ELF-1 (cell line): ENCODE measurements at regions not wholly inside any gene's neighbourhood (a gene's known extent, or its start where the extent isn't known, plus 50 kb on each side); places are given as distances from the start of the nearest gene placed in this dataset.
A peak's percentile ranks its signal among the peaks of the same experiment; 100 is the strongest.
"Not testable (repeated sequence)": the region's sequence is repeated elsewhere in the genome, so short reads cannot be mapped to it uniquely, and the experiment has no call there.

ENCODE experiments used
- DNase-seq: peaks from one replicate; pipeline ENCODE4 v3.0.0-alpha.2; 2016; ENCODE audit warnings: low read depth, low spot score

- DNase-seq: no peak
Measured at GRCh38 chr11:98003606-98004371, 1017.0 kb upstream of the CNTN5 start.

- DNase-seq: no peak
Measured at GRCh38 chr11:98007072-98007471, 1013.7 kb upstream of the CNTN5 start.

GRCh38 chr11:98027652-98028051 lies 993.1 kb upstream of the CNTN5 start:
- no peak for DNase-seq

GRCh38 chr11:98029832-98030231 lies 990.9 kb upstream of the CNTN5 start:
- DNase-seq: no peak

- no peak for DNase-seq
Measured at GRCh38 chr11:98036810-98037209, 983.9 kb upstream of the CNTN5 start.

GRCh38 chr11:98040061-98040808 lies 980.5 kb upstream of the CNTN5 start:
- no peak for DNase-seq

- no peak for DNase-seq
Measured at GRCh38 chr11:98047647-98048046, 973.1 kb upstream of the CNTN5 start.

GRCh38 chr11:98053851-98054250 lies 966.9 kb upstream of the CNTN5 start:
- no peak for DNase-seq

GRCh38 chr11:98056945-98057344 lies 963.8 kb upstream of the CNTN5 start:
- no peak for DNase-seq

- DNase-seq: no peak
Measured at GRCh38 chr11:98059488-98059887, 961.3 kb upstream of the CNTN5 start.

GRCh38 chr11:98060759-98061158 lies 960.0 kb upstream of the CNTN5 start:
- no peak for DNase-seq

- no peak for DNase-seq
Measured at GRCh38 chr11:98061858-98062257, 958.9 kb upstream of the CNTN5 start.

GRCh38 chr11:98062714-98063113 lies 958.0 kb upstream of the CNTN5 start:
- no peak for DNase-seq

GRCh38 chr11:98068251-98068650 lies 952.5 kb upstream of the CNTN5 start:
- no peak for DNase-seq

- DNase-seq: not testable (repeated sequence)
Measured at GRCh38 chr11:98069147-98069546, 951.6 kb upstream of the CNTN5 start.

- DNase-seq: peak; percentile 3
Measured at GRCh38 chr11:98069861-98070260, 950.9 kb upstream of the CNTN5 start.

- DNase-seq: no peak
Measured at GRCh38 chr11:98090861-98091505, 929.8 kb upstream of the CNTN5 start.

- no peak for DNase-seq
Measured at GRCh38 chr11:98099371-98099770, 921.4 kb upstream of the CNTN5 start.

GRCh38 chr11:98100689-98101088 lies 920.1 kb upstream of the CNTN5 start:
- DNase-seq: no peak

- DNase-seq: no peak
Measured at GRCh38 chr11:98101329-98101728, 919.4 kb upstream of the CNTN5 start.

- no peak for DNase-seq
Measured at GRCh38 chr11:98104249-98104648, 916.5 kb upstream of the CNTN5 start.

GRCh38 chr11:98107736-98108135 lies 913.0 kb upstream of the CNTN5 start:
- DNase-seq: no peak

GRCh38 chr11:98110030-98110429 lies 910.7 kb upstream of the CNTN5 start:
- DNase-seq: no peak
